ENCODE measurements at regions not wholly inside any gene's neighbourhood (a gene's known extent, or its start where the extent isn't known, plus 50 kb on each side); places are given as distances from the start of the nearest gene placed in this dataset.
"Not testable (repeated sequence)": the region's sequence is repeated elsewhere in the genome, so short reads cannot be mapped to it uniquely, and the experiment has no call there.

DNA sequence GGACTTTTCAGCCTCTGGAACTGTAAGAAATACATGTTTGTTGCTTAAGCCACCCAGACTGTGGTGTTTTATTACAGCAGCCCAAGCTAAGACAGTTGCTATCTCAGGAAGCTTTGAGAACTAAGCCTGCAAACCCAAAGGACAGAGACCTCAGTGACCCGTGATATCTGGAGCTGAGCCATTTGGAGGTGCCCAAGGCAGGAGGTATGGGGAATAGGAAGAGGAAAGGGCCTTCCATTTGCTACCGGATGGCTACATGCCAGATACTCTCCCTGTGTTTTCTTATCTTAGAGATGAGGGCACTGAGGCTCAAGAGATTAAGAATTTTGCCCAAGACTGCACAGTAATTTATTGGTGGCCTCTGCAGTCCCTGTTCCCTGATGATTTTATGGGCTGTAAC is 622.1 kb upstream of the CDH5 start:
- no peak for DNase-seq

DNA sequence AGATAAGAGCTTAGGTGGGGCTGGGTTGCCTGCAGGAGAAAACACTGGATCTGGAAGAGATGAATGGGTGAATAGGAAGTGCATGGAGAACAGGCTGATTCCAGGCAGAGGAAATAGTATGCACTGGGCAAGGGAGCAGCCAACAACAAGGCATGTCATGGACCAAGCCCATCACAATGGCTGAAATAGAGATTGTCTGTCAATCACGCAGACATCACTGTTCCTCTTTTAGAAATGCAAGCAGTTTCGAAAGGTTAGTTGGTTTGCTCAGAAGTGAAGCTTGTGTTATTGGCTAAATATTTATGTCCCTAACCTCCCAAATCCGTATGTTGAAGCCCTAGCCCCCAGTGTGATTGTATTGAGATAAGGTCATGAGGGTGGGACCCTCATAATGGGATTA is 621.7 kb upstream of the CDH11 start:
- DNase-seq, result no peak

- no peak for DNase-seq
Observed at GRCh38 chr16:65740711-65741110, 618.8 kb upstream of the CDH11 start.

- DNase-seq, result no peak
Observed at GRCh38 chr16:65739518-65739917, 617.7 kb upstream of the CDH11 start.

DNA sequence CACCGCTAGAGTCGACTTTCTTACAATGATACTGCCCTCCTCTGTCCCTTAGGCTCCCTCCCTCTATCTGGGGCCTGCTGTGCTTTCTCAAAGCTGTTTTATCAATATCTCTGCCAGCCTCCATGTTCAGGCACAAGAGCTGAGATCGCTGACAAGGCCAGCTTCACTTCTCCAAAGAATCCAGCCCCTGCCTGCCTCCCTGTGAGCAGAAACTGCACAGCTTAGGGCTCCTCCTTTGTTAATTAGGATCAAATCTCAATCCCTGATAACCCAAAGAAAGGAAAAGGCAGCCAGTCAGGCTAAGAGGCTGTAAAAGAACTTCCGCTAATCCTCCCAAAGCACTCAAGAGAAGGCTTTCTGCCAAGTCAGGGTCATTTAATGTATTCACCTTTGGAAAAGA is 616.0 kb upstream of the CDH11 start:
- no peak for DNase-seq

- DNase-seq, result not testable (repeated sequence)
Observed at GRCh38 chr16:65735615-65736014, 613.8 kb upstream of the CDH11 start.

DNA sequence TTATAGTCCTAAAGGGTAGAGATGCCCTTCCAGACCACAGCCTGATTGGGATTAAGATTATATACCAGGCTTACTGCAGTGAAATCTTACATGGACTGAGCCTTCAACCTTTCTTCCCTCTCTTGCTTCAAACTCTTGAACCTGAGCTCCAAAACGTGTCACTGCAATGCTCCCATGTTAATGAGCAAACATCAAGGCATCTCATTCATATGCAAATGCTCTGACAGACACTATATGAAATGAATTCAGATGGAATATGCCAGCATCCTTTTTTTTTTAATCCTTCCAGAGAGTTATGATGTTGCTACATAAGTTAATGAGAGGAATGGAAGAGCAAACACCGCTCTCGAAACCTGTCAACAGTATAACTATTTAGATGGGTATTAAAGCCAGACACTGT is 611.9 kb upstream of the CDH11 start:
- no peak for DNase-seq

- no peak for DNase-seq
Observed at GRCh38 chr16:65731833-65732232, 610.0 kb upstream of the CDH11 start.

DNA sequence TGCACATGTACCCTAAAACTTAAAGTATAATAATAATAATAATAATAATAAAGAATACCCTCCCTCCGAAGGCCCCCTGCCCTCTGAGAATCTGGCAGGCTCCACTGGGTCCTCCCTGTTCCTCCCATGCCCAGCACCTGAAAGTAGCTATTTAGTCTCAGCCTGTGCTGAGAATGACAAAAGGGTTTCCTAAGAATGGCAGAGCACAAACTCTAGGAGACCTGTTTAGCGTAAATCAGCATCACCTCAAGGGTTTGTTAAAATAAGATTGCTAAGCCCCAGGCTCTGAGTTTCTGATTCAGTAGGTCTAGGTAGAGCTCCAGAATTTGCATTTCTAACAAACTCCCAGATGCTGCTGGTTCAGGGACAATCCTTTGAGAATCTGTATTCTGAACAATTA is 606.8 kb upstream of the CDH11 start:
- no peak for DNase-seq

DNA sequence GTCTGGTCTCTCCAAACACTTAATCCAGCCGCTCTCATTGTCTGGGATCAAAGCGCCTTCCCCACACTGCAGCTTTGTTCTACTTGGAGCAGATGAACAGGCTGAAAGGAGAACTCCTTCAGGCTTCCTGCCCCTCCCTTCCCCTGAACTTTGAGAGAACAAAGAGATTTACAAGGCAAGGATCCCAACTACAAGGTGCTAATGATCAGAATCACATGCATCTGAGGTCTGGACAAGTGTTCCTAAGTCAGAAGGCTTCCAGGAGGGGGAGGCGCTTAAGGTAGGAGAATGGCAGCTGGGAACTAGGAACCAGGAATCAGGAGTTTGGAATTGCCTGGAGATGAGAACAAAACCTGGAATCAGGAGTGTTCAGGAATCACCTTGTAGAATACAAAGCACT is 606.3 kb upstream of the CDH11 start:
- DNase-seq, result no peak

DNA sequence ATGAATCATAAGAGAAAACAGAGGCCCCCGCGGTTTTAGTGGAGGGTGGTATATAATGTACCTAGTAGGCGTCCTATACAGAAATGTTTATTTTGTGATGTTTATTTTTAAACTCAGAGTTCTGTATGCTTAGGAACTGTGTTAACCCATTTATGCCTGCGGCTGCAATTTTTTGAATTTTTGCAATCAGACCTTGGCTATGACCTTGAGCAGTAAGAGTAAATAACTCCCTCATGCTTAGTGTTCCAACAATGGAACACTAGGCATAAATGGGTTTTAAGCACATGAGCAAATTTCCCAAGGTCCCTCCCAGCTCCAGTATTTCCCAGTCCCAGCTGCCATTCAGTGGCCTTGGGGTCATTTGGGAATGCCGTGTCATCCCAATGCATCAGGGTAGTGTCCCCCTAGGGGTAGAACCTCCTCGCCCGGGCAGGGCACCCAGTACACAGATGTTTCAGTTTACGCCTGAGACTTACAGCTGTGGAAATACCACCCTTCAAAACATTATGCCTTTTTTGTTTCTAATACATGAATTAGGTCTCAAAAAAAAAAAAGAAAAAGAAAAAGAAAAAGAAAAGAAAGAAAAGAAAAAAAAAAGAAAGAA is 605.8 kb upstream of the CDH11 start:
- no peak for DNase-seq

GRCh38 chr16:65725156-65725845 is 603.4 kb upstream of the CDH11 start:
- DNase-seq, result no peak

- no peak for DNase-seq
Observed at GRCh38 chr16:65722429-65722828, 600.6 kb upstream of the CDH11 start.

DNA sequence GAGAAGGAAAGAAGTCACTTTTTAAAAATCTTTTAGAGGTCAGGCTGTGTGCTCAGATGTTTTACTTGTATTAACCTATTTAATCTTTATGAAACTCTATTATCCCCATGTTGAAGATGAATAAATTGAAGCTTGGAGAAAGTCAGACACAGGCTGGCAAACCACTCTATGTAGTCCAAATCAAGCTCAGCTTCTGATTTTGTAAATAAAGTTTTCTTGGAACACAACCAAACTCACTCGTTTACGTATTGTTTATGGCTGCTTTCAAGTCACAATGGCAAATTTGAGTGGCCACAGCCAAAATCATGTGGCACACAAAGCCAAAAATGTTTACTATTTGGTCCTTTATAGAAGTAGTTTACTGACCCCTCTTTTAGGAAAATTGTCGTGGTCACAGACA is 596.0 kb upstream of the CDH11 start:
- no peak for DNase-seq

GRCh38 chr16:65716737-65717700 is 595.2 kb upstream of the CDH11 start:
- no peak for DNase-seq

GRCh38 chr16:65713181-65713808 is 591.4 kb upstream of the CDH11 start:
- no peak for DNase-seq

DNA sequence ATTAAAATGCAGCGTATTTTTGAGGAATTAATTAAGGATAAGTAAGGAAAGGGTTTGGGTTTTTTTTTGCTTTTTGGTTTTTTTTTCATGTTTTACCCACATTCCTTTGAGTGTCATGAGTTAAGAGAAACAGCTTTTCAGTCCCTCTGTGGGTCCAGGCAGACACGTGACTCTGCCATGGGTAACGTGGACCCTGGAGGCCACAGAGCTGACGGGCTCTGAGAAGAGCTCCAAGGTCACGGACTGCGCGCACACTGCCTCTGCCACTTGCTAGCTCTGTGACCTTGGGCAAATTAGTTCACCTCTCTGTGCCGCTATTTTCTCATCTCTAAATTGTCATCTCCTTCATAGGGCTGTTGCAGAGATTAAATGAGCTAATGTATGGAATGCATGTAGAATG is 588.2 kb upstream of the CDH11 start:
- no peak for DNase-seq

GRCh38 chr16:65704866-65705265 is 583.0 kb upstream of the CDH11 start:
- no peak for DNase-seq

DNA sequence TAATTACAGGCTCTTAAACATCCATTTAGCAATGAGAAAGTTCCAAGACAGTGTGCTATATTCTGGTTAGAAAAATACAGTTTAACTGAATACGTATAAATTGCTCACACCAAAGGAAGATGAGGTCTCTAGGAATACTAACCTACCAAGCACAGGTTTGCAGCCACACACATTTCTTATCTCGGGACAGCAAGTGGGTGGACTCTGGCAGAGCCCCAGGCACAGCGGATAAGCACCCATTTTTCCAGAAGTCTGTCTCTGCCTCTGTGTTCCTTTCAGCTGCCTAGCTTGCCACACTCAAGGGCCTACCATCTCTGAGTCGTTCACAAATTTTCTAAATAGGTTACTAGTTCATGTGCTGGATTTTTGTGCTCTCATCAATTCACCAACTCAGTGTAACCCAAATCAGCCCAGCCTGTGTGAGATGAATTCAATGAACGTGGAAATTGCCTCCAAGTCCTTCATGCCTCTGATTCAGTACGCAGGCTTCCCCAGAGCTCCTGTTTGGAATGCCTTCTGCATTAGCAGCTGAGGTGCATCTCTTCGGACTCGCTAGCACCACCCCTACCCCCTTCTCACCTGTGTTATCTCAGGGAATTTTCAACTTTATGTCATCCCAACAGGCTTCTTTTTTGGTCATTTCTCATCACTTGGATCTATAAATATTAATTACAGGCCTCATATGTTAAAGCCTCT is 581.0 kb upstream of the CDH11 start:
- DNase-seq, result no peak

DNA sequence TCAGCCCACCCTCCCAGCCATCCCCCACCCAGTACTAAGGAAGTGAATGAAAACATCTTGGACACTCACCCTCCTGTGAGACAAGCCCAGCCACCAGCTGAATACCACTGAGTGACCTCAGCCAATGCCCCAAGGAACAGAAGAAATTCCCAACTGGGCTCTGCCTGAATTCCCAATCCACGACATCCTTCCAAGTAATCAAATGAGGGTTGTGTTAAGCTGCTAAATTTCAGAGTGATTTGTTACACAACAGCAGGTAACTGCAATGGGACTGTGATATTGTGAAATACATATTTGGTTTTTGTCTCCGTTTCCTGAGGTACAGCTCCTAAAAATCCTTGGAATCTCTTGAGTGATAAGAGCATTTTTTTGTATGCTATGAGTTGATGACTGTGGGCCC is 578.7 kb upstream of the CDH11 start:
- DNase-seq, result no peak

- DNase-seq, result no peak
Observed at GRCh38 chr16:65698791-65699321, 577.0 kb upstream of the CDH11 start.

DNA sequence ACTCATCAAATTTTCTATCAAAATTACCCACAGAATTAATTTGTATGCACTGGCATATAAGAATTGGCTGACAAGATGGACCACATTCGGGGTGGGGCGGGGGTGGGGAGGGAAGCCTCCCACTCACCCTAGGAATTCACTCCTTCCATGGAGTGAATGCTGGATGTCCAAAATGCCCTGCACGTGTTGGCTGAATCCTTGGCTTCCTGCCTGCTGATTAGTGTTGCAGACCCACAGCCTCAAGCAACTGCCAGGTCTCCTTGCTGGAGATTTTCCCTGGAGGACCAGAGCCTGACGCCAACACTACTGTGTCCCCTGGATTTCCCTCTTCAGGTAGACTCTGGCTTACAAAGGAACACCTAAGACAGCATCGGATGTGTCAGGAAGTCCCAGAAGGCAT is 575.7 kb upstream of the CDH11 start:
- no peak for DNase-seq

GRCh38 chr16:65697065-65697464 is 575.2 kb upstream of the CDH11 start:
- DNase-seq, result no peak
